H54 (cell line): ENCODE measurements at regions not wholly inside any gene's neighbourhood (a gene's known extent, or its start where the extent isn't known, plus 50 kb on each side); places are given as distances from the start of the nearest gene placed in this dataset.
"Not testable (repeated sequence)": the region's sequence is repeated elsewhere in the genome, so short reads cannot be mapped to it uniquely, and the experiment has no call there.

ENCODE experiments used
- DNase-seq: peaks from one replicate; pipeline ENCODE4 v3.0.0; 2011; ENCODE audit warnings: low spot score, mixed read lengths; ENCODE audit not compliant: insufficient read length
- FAIRE-seq: peaks from 3 replicates; lab custom pipeline; 2011; peaks lifted over from hg19 to GRCh38; lab: Jason Lieb, UNC
- POLR2A ChIP-seq: IDR thresholded peaks from 2 replicates; pipeline ENCODE4 v1.6.1; 2011; ENCODE audit warnings: low read depth, mild to moderate bottlenecking, low read length

DNA sequence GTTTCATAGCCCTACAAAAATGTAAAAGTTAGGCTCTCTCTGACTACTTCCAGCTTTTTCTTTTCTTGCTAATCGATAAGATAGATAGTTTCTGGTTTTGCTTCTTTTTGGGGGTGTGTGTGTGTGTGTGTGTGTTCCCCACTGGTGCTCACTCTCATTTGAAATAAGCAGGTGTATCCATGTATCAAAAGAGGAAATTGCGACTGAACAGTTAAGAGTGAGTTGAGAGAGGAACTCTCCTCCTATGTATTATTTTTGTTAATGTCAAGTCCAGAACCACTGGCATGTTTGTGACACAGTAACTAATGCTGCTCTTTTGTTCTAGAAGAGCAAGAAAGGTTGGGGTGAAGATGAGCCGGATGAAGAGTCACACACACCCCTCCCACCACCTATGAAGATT lies 96.7 kb upstream of the UMPS start:
- TF ChIP-seq POLR2A: no peak
- DNase-seq: no peak

GRCh38 chr3:124634210-124635168 lies 95.8 kb upstream of the UMPS start:
- DNase-seq (no peak), FAIRE-seq (no peak)
- TF ChIP-seq POLR2A: no peak

More for the DNA sequence above, 96.7 kb upstream of the UMPS start:
- FAIRE-seq: no peak

- TF ChIP-seq POLR2A: no peak
- FAIRE-seq (no peak), DNase-seq (no peak)
Observed at GRCh38 chr3:124635169-124635539, 95.1 kb upstream of the UMPS start.

GRCh38 chr3:124636101-124636862 lies 94.0 kb upstream of the UMPS start:
- FAIRE-seq (no peak), DNase-seq (no peak)
- TF ChIP-seq POLR2A: no peak

GRCh38 chr3:124636863-124637296 lies 93.4 kb upstream of the UMPS start:
- no peak for TF ChIP-seq POLR2A
- FAIRE-seq (no peak), DNase-seq (no peak)

DNA sequence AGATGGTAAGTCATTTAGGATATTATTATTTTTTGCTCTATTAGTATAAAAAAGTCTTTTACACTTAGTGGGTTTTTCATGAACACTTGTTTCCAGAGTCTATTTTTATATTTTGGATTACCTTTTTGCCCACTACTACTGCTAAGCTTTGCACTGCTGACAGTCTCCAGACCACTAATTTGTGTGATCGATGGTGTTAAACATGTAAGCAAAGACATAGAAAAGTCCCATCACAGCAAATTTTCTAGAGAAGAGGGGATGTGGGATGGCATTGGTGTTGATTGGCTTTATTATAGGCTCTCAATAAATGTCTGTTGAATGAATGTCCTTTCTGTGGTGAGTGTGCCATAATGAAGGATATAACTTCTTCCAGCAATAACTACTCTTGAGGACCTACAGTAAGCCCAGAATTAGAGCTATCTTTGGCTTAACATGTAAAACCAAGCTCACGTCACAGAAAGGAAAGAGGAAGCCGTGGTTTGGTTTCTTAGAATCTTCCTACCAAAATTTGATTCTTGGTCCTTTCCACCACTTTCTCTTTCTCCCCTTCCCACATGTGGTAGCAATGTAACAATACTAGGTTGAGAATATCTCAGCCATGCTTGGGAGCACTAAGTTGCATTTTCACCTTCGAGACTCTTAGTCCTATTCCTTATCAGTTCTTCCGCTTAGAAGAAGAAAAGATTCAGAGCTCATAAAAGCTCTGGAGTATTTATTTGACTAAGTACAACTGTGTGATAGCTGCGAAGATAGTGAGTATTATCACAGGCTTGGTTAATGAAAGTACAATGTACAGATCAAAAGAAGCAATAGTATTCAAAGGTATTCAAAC lies 90.6 kb upstream of the UMPS start:
- FAIRE-seq (no peak), DNase-seq (no peak)
- no peak for TF ChIP-seq POLR2A

DNA sequence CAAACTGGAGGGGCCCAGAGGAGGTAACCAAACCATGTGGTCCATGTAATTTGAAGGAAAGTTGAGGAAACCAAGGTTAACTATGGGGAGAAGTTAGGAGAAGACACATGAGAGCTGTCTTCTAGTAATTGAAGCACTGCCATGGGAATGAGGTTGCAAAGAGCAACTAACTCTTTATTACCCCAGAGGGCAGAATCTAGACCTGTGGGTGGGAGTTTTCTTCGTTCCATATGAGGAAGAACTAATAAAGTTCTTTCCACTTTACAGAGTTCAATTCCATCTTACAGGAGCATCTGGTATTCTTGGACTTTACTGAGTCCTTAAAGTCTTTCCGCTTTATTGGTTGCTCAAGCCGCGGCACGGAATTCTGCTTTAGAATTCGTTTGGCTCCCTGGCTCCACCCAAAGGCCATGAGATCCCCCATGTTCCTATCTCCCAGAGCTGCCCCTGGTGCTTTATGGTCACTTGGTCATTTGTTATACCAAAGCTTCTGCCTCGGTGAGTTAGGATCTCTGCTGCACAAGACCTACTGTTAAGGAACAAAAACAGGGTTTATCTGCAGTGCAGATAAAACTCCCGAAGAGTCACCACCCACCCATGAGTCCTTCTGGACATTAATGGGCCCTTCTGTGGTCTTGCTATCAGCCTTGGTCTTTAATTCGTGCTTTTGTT lies 89.5 kb upstream of the UMPS start:
- TF ChIP-seq POLR2A: no peak
- DNase-seq (no peak), FAIRE-seq (no peak)

- no peak for DNase-seq
- no peak for FAIRE-seq
- TF ChIP-seq POLR2A: no peak
Observed at GRCh38 chr3:124643453-124643852, 86.8 kb upstream of the UMPS start.

- FAIRE-seq, DNase-seq: not testable (repeated sequence)
Observed at GRCh38 chr3:124646186-124646585, 84.1 kb upstream of the UMPS start.

GRCh38 chr3:124648551-124648950 lies 81.7 kb upstream of the UMPS start:
- FAIRE-seq (no peak), DNase-seq (no peak)
- no peak for TF ChIP-seq POLR2A

DNA sequence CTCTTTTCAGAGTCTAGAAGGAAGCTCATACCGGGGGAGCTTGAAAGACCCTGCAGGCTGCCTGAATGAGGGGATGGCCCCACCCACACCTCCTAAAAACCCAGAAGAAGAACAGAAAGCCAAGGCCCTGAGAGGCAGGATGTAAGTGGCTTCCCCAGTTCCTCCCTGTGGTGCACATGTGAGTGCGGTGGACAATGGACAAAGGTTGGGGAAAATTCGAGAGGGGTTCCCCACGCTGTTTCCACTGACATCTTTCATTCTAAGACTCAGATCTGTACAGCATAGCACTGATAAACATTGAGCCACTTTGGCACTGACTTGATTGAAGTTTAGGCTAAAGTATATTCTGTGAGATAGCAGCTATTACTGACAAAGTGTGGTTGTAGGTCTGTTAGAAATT lies 79.5 kb upstream of the UMPS start:
- no peak for DNase-seq
- FAIRE-seq: no peak
- TF ChIP-seq POLR2A: no peak

GRCh38 chr3:124651416-124651815 lies 78.8 kb upstream of the UMPS start:
- FAIRE-seq, DNase-seq: not testable (repeated sequence)

GRCh38 chr3:124652009-124652408 lies 78.2 kb upstream of the UMPS start:
- FAIRE-seq (no peak), DNase-seq (no peak)
- TF ChIP-seq POLR2A: no peak
